DND-41 (cell line): ENCODE measurements at regions not wholly inside any gene's neighbourhood (a gene's known extent, or its start where the extent isn't known, plus 50 kb on each side); places are given as distances from the start of the nearest gene placed in this dataset.

Source experiments
- ATAC-seq: fragments of 200-7000 bp; cut with Tn5 transposase; 3 replicates; pipeline ENCODE4 v1.9.1; 2021; ENCODE audit warnings: low read depth; ENCODE audit not compliant: insufficient read depth
- DNase-seq: peaks from one replicate; pipeline ENCODE4 v3.0.0-alpha.2; 2020
- H2AFZ ChIP-seq: 2 replicates; pipeline ENCODE4 v1.6.0; 2012; ENCODE audit warnings: low read depth, low read length
- H3K27ac ChIP-seq: 2 replicates; pipeline ENCODE4 v1.5.1; 2012; ENCODE audit warnings: low read length, inconsistent platforms
- H3K27me3 ChIP-seq: fragments of 200-600 bp; sonication (generic); 2 replicates; pipeline ENCODE4 v1.6.0; 2012; ENCODE audit warnings: low read length, mild to moderate bottlenecking, inconsistent platforms; ENCODE audit not compliant: insufficient read depth, poor library complexity
- H3K36me3 ChIP-seq: 2 replicates; pipeline ENCODE4 v1.5.1; 2012; ENCODE audit warnings: low read length, inconsistent platforms; ENCODE audit not compliant: insufficient read depth
- H3K4me1 ChIP-seq: 2 replicates; pipeline ENCODE4 v1.5.1; 2012; ENCODE audit warnings: mild to moderate bottlenecking, low read length; ENCODE audit not compliant: insufficient read depth
- H3K4me2 ChIP-seq: 2 replicates; pipeline ENCODE4 v1.6.0; 2012; ENCODE audit warnings: mild to moderate bottlenecking, moderate library complexity, low read length, inconsistent platforms; ENCODE audit not compliant: insufficient read depth
- H3K4me3 ChIP-seq, 2 experiments: fragments of 200-600 bp in 1 of 2; shearing (Covaris generic) in 1 of 2; 2 replicates each; pipeline ENCODE4 v1.5.1; 2012 to 2016; ENCODE audit warnings: inconsistent platforms in 2 of 2, low read length in 2 of 2, mild to moderate bottlenecking in 2 of 2, low read depth in 1 of 2, moderate library complexity in 1 of 2
- H3K79me2 ChIP-seq: 2 replicates; pipeline ENCODE4 v1.6.0; 2012; ENCODE audit warnings: low read length, inconsistent platforms; ENCODE audit not compliant: insufficient read depth
- H3K9ac ChIP-seq: 2 replicates; pipeline ENCODE4 v1.6.0; 2012; ENCODE audit warnings: low read depth, mild to moderate bottlenecking, inconsistent platforms, low read length, moderate library complexity
- H3K9me3 ChIP-seq: 2 replicates; pipeline ENCODE4 v1.5.1; 2012; ENCODE audit warnings: low read length, moderate library complexity, mild to moderate bottlenecking, inconsistent platforms; ENCODE audit not compliant: insufficient read depth, severe bottlenecking
- H4K20me1 ChIP-seq: 2 replicates; pipeline ENCODE4 v1.6.0; 2012; ENCODE audit warnings: low read length; ENCODE audit not compliant: insufficient read depth
- EZH2 ChIP-seq: IDR thresholded peaks from 3 replicates; pipeline ENCODE4 v1.6.1; 2012; ENCODE audit warnings: borderline replicate concordance, low read depth, mild to moderate bottlenecking, moderate library complexity, low read length, inconsistent platforms; ENCODE audit not compliant: severe bottlenecking
- TF ChIP-seq, protein P1 (sequence below): IDR thresholded peaks from 2 replicates; pipeline ENCODE4 v1.5.1; 2012; ENCODE audit warnings: borderline replicate concordance, low read length, moderate library complexity, mild to moderate bottlenecking; ENCODE audit not compliant: poor library complexity, severe bottlenecking; ENCODE audit errors: extremely low read depth

DNA sequence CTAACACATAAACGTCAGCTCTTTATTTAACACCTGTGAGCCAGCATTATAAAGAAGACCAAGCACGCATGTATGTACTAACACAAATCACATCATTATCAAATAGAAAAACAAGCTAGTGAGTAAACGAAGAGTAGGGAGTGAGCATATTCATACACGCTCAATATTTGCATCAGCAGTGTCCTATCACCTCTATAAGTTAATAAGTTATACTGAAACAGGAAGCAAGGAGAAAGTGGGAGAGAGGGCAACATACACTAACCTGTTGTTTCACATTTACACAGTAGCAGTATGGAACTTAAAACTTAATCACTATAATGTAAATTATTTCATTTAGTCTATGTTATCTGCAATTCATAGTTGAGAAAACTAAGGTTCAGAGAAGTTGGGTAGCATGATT lies 321.5 kb upstream of the TANK start:
- no peaks in the 10 kb centered on the region for H3K36me3 ChIP-seq
- no peaks in the 10 kb centered on the region for H4K20me1 ChIP-seq
- H3K4me2 ChIP-seq = no peak overlapping the region
- TF ChIP-seq, protein P1, sequence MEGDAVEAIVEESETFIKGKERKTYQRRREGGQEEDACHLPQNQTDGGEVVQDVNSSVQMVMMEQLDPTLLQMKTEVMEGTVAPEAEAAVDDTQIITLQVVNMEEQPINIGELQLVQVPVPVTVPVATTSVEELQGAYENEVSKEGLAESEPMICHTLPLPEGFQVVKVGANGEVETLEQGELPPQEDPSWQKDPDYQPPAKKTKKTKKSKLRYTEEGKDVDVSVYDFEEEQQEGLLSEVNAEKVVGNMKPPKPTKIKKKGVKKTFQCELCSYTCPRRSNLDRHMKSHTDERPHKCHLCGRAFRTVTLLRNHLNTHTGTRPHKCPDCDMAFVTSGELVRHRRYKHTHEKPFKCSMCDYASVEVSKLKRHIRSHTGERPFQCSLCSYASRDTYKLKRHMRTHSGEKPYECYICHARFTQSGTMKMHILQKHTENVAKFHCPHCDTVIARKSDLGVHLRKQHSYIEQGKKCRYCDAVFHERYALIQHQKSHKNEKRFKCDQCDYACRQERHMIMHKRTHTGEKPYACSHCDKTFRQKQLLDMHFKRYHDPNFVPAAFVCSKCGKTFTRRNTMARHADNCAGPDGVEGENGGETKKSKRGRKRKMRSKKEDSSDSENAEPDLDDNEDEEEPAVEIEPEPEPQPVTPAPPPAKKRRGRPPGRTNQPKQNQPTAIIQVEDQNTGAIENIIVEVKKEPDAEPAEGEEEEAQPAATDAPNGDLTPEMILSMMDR = no peak
- no peak for TF ChIP-seq EZH2
- H3K79me2 ChIP-seq = no peaks in the 10 kb centered on the region
- H3K9ac ChIP-seq = no peak overlapping the region
- no peak overlapping the region for H3K27ac ChIP-seq
- no peak overlapping the region for H3K4me3 ChIP-seq
- peaks cover 3% of the 10 kb centered on the region for H3K9me3 ChIP-seq
- DNase-seq (no peak), ATAC-seq (no peak)
- H3K4me1 ChIP-seq = no peaks in the 10 kb centered on the region
- H3K27me3 ChIP-seq = no peaks in the 10 kb centered on the region
- no peak overlapping the region for H2AFZ ChIP-seq

DNA sequence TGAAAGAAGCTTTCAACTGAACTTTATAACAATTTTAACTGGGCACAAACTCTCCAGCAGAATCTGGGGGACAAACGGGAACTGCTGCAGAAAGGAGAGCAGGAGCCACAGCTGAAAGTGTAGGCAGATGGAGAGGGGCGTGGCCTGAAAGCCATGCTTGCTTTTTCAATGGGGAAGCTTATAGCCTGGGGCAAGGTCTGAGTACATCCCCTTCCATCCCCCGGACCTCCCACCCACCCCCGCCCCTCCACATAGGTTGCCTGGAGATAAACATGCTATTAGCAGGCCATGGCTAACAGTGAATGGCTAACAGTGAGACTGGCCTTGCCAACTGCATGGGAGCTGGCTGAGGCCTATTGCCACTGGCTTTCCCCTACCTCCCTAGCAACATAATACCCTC lies 317.9 kb upstream of the TANK start:
- H3K4me2 ChIP-seq = no peak overlapping the region
- TF ChIP-seq EZH2 = no peak
- TF ChIP-seq, protein P1 = no peak
- H3K4me3 ChIP-seq = no peak overlapping the region
- H3K27me3 ChIP-seq = no peaks in the 10 kb centered on the region
- peaks cover 3% of the 10 kb centered on the region for H3K9me3 ChIP-seq
- no peak overlapping the region for H3K27ac ChIP-seq
- no peak overlapping the region for H3K9ac ChIP-seq
- H3K4me1 ChIP-seq = no peaks in the 10 kb centered on the region
- H3K36me3 ChIP-seq = no peaks in the 10 kb centered on the region
- DNase-seq = no peak
- no peak overlapping the region for H2AFZ ChIP-seq
- H4K20me1 ChIP-seq = no peaks in the 10 kb centered on the region
- ATAC-seq = no peak
- H3K79me2 ChIP-seq = no peaks in the 10 kb centered on the region

DNA sequence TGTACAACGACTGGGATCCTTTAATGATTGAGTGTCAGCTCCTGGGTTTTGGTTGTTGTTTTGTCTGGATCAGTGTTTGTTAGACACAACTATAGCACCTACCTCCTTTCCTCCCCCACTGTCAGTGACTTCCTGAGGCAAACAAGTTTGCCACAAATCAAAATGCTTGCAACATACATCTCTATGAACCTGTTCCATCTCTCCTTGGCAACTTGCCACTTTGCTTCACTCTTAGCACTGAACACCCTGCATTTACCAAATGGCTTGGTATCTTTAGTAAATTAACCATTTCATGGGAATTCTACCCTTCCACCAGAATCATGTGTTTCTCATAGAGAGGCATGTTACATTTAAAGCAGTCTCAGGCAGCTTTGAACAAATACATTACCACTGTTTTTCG lies 301.1 kb upstream of the TANK start:
- no peak overlapping the region for H2AFZ ChIP-seq
- no peaks in the 10 kb centered on the region for H3K36me3 ChIP-seq
- no peaks in the 10 kb centered on the region for H3K27me3 ChIP-seq
- H3K9ac ChIP-seq = no peak overlapping the region
- no peak overlapping the region for H3K4me2 ChIP-seq
- no peak for TF ChIP-seq EZH2
- TF ChIP-seq, protein P1 = no peak
- ATAC-seq = peak; percentile 22; the same call in 1 of the 3 replicates
- no peak overlapping the region for H3K27ac ChIP-seq
- H3K4me3 ChIP-seq = no peak overlapping the region
- no peaks in the 10 kb centered on the region for H4K20me1 ChIP-seq
- no peaks in the 10 kb centered on the region for H3K9me3 ChIP-seq
- H3K4me1 ChIP-seq = no peaks in the 10 kb centered on the region
- DNase-seq = no peak
- no peaks in the 10 kb centered on the region for H3K79me2 ChIP-seq

DNA sequence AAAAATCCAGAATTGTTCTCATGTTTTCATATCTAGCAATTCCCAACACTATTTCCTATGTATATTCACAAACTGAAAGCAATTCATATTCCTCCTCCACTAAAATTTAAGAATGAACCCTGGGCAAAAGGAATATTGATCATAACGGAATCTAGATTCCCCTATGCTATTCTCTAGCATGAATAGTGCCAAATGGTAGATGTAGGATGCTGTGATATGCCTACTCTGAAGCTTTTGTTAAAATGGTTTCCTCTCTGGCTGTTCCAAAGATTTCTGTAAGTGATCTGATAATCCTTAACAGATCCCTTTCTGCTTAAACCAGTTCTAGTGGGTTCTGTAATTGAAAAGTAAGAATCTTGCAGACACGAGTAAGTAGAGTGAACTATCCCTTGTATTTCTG lies 298.0 kb upstream of the TANK start:
- Histone ChIP-seq H3K27me3 (no peaks in the 10 kb centered on the region), H3K79me2 (no peaks in the 10 kb centered on the region), H4K20me1 (no peaks in the 10 kb centered on the region), H3K27ac (no peak overlapping the region), H2AFZ (no peak overlapping the region), H3K4me2 (no peak overlapping the region), H3K9me3 (no peaks in the 10 kb centered on the region), H3K4me3 (no peak overlapping the region), H3K9ac (no peak overlapping the region), H3K36me3 (no peaks in the 10 kb centered on the region), H3K4me1 (no peaks in the 10 kb centered on the region)
- TF ChIP-seq, protein P1 = no peak
- TF ChIP-seq EZH2 = no peak
- ATAC-seq (no peak), DNase-seq (no peak)
